K562 (cell line): ENCODE measurements at regions not wholly inside any gene's neighbourhood (a gene's known extent, or its start where the extent isn't known, plus 50 kb on each side); places are given as distances from the start of the nearest gene placed in this dataset.

ENCODE experiments used
- CCAR2 ChIP-seq: fragments of 200-400 bp; formaldehyde crosslinking; IDR thresholded peaks from 2 replicates; pipeline ENCODE4 v1.6.1; 2017; ENCODE audit warnings: mild to moderate bottlenecking, low read depth, low read length
- EGR1 ChIP-seq: fragments of 450-650 bp; conservative IDR thresholded peaks from 2 replicates; pipeline ENCODE4 v1.6.1; 2017; ENCODE audit warnings: mild to moderate bottlenecking
- ZC3H11A ChIP-seq: IDR thresholded peaks from 2 replicates; pipeline ENCODE4 v1.6.1; 2012; ENCODE audit warnings: low read depth, low read length, improper control_type of control experiment
- TF ChIP-seq, protein P1 (sequence below): fragments of 200-600 bp; sonication (generic); IDR thresholded peaks from one replicate; pipeline ENCODE4 v1.6.1; 2012; ENCODE audit warnings: mild to moderate bottlenecking, low read depth, low read length, inconsistent platforms
- TF ChIP-seq, protein P2 (sequence below): sonication (generic); formaldehyde crosslinking; IDR thresholded peaks from 2 replicates; pipeline ENCODE4 v1.8.1; 2023; ENCODE audit warnings: mild to moderate bottlenecking, missing genetic modification reagents
- TF ChIP-seq, protein P3 (sequence below): fragments of 450-650 bp; IDR thresholded peaks from 2 replicates; pipeline ENCODE4 v1.6.1; 2016; ENCODE audit warnings: antibody characterized with exemption

DNA sequence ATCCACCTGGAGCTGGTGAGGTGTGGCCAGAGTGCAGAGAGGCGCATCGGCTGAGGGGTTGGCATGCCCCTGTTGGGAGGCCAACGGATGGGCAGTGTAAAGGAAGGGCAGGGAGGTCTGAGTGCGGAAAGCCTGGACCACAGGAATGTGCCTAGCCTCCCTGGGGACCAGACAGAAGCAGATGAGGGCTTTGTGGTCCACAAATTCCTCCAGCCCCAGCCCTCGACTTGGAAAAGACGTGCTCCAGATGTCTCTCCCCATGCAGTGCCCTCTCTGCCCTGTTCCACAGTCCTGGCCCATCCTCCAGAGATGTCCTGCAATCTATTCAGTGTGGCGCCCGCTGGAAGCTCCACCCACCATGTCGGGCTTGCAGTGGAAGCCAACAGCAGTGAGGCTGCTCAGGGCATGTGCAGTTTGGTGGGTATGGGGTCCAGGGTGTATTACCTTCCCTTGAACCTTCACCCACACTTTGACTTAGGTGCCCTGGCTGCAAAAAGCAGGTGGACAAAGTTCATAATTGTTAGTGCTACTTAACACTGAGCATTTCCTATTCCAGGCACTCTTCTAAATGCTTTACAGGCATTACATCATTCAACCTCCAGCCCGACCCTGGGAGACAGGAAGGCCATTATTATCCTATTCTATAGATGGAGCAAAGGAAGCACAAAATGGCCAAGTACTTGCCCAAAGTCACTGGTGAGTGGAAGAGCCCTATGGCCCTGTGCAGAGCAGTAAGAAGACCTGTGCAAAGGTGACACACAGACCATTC, 120.2 kb upstream of the SLC25A48 start (continued):
- TF ChIP-seq, protein P1, sequence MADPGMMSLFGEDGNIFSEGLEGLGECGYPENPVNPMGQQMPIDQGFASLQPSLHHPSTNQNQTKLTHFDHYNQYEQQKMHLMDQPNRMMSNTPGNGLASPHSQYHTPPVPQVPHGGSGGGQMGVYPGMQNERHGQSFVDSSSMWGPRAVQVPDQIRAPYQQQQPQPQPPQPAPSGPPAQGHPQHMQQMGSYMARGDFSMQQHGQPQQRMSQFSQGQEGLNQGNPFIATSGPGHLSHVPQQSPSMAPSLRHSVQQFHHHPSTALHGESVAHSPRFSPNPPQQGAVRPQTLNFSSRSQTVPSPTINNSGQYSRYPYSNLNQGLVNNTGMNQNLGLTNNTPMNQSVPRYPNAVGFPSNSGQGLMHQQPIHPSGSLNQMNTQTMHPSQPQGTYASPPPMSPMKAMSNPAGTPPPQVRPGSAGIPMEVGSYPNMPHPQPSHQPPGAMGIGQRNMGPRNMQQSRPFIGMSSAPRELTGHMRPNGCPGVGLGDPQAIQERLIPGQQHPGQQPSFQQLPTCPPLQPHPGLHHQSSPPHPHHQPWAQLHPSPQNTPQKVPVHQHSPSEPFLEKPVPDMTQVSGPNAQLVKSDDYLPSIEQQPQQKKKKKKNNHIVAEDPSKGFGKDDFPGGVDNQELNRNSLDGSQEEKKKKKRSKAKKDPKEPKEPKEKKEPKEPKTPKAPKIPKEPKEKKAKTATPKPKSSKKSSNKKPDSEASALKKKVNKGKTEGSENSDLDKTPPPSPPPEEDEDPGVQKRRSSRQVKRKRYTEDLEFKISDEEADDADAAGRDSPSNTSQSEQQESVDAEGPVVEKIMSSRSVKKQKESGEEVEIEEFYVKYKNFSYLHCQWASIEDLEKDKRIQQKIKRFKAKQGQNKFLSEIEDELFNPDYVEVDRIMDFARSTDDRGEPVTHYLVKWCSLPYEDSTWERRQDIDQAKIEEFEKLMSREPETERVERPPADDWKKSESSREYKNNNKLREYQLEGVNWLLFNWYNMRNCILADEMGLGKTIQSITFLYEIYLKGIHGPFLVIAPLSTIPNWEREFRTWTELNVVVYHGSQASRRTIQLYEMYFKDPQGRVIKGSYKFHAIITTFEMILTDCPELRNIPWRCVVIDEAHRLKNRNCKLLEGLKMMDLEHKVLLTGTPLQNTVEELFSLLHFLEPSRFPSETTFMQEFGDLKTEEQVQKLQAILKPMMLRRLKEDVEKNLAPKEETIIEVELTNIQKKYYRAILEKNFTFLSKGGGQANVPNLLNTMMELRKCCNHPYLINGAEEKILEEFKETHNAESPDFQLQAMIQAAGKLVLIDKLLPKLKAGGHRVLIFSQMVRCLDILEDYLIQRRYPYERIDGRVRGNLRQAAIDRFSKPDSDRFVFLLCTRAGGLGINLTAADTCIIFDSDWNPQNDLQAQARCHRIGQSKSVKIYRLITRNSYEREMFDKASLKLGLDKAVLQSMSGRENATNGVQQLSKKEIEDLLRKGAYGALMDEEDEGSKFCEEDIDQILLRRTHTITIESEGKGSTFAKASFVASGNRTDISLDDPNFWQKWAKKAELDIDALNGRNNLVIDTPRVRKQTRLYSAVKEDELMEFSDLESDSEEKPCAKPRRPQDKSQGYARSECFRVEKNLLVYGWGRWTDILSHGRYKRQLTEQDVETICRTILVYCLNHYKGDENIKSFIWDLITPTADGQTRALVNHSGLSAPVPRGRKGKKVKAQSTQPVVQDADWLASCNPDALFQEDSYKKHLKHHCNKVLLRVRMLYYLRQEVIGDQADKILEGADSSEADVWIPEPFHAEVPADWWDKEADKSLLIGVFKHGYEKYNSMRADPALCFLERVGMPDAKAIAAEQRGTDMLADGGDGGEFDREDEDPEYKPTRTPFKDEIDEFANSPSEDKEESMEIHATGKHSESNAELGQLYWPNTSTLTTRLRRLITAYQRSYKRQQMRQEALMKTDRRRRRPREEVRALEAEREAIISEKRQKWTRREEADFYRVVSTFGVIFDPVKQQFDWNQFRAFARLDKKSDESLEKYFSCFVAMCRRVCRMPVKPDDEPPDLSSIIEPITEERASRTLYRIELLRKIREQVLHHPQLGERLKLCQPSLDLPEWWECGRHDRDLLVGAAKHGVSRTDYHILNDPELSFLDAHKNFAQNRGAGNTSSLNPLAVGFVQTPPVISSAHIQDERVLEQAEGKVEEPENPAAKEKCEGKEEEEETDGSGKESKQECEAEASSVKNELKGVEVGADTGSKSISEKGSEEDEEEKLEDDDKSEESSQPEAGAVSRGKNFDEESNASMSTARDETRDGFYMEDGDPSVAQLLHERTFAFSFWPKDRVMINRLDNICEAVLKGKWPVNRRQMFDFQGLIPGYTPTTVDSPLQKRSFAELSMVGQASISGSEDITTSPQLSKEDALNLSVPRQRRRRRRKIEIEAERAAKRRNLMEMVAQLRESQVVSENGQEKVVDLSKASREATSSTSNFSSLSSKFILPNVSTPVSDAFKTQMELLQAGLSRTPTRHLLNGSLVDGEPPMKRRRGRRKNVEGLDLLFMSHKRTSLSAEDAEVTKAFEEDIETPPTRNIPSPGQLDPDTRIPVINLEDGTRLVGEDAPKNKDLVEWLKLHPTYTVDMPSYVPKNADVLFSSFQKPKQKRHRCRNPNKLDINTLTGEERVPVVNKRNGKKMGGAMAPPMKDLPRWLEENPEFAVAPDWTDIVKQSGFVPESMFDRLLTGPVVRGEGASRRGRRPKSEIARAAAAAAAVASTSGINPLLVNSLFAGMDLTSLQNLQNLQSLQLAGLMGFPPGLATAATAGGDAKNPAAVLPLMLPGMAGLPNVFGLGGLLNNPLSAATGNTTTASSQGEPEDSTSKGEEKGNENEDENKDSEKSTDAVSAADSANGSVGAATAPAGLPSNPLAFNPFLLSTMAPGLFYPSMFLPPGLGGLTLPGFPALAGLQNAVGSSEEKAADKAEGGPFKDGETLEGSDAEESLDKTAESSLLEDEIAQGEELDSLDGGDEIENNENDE = no peak
- TF ChIP-seq, protein P2, sequence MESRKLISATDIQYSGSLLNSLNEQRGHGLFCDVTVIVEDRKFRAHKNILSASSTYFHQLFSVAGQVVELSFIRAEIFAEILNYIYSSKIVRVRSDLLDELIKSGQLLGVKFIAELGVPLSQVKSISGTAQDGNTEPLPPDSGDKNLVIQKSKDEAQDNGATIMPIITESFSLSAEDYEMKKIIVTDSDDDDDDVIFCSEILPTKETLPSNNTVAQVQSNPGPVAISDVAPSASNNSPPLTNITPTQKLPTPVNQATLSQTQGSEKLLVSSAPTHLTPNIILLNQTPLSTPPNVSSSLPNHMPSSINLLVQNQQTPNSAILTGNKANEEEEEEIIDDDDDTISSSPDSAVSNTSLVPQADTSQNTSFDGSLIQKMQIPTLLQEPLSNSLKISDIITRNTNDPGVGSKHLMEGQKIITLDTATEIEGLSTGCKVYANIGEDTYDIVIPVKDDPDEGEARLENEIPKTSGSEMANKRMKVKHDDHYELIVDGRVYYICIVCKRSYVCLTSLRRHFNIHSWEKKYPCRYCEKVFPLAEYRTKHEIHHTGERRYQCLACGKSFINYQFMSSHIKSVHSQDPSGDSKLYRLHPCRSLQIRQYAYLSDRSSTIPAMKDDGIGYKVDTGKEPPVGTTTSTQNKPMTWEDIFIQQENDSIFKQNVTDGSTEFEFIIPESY (CRISPR knock-in tag) = no peak
- TF ChIP-seq CCAR2 (no peak), EGR1 (no peak), ZC3H11A (no peak)
- TF ChIP-seq, protein P3, sequence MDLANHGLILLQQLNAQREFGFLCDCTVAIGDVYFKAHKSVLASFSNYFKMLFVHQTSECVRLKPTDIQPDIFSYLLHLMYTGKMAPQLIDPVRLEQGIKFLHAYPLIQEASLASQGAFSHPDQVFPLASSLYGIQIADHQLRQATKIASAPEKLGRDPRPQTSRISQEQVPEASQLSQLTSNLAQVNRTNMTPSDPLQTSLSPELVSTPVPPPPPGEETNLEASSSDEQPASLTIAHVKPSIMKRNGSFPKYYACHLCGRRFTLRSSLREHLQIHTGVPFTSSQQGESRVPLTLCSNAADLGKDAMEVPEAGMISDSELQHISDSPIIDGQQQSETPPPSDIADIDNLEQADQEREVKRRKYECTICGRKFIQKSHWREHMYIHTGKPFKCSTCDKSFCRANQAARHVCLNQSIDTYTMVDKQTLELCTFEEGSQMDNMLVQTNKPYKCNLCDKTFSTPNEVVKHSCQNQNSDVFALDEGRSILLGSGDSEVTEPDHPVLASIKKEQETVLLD = no peak
